GM19372 (cell line): ENCODE measurements at regions not wholly inside any gene's neighbourhood (a gene's known extent, or its start where the extent isn't known, plus 50 kb on each side); places are given as distances from the start of the nearest gene placed in this dataset.

ENCODE experiments used
- ATAC-seq: cut with Tn5 transposase; IDR thresholded peaks from one replicate; pipeline ENCODE4 v1.9.1; 2021; ENCODE audit warnings: mild to moderate bottlenecking, low read depth, moderate library complexity; ENCODE audit not compliant: unreplicated experiment

DNA sequence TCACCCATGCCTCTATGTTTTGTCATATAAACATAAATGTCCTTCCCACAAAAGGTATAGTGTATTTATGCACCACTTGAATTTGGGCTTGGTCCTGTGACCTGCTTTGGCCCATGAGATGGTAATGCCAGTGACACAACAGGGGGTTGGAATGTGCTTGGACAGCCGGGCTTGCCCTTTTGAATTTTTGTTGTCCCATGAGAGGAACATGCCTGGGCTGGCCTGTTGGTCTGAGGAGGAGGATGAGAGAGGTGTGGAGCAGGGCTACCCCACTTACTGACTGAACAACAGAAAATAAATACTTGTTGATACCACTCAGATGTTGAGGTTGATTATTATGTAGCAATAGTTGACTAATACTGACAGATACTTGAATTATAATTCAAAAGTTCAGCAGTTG lies 63.2 kb upstream of the TCF4 start:
- ATAC-seq, result no peak

DNA sequence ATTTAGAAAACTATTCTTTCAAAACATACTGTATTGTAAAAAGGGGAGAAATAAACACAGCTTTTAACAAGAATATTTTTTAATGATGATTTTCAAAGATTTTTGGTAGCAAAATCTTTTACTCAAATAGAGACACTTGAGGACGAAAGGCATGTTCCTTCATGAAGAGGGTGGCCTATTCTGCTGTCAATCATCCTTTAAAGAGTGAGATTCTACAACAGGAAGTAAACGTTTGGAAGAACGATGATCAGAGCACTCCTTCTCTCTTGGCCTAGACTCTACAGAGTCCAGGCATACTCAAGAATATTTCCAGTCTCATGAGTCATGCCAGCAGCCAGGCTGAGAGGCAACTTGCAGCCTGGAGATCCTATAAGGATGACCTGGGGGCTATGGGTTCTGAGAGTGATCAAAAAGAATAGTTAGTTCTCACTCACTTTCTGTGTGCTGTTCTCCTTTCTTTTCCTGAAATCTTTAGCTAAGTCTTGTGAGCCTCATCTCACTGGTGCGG lies 62.4 kb upstream of the TCF4 start:
- ATAC-seq, result no peak

DNA sequence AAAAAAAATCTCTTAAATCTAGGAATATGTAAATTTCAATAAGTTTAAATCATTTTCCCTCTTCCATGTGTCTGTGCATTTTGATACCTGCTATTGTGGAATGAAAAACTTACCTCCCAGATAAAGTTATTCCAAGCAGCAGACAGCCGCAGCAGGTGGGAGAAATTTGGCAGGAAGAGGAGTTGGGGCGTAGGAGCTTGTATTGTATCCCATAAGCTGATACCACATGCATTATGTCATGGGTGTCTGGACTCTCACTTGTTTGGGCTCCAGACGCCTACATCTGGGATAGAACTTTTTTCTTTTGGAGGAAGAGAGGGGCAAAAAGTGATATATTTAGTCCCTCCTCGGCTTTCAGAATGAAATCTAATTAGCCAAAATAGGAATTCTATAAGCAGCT lies 59.3 kb upstream of the TCF4 start:
- no peak for ATAC-seq

DNA sequence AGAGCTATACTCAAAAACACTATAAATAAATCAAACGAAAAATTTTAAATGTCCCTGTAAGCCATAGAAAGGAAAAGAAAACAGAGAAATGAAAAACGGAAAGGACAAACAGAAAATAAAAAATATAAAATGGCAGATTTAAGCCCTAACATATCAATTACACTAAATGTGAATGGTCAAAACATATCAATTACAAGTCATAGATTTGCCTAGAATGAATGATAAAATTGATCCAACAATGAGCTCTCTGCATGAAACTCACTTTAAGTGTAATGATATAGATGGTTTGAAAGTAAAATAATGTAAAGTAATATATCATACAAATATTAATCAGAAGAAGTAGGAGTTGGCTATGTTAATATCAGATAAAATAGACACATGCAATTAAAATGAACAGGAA lies 54.2 kb upstream of the TCF4 start:
- no peak for ATAC-seq

GRCh38 chr18:55641486-55641885 lies 53.5 kb upstream of the TCF4 start:
- no peak for ATAC-seq
